Fibroblast of lung (primary cell): ENCODE measurements at regions not wholly inside any gene's neighbourhood (a gene's known extent, or its start where the extent isn't known, plus 50 kb on each side); places are given as distances from the start of the nearest gene placed in this dataset.
"Not testable (repeated sequence)": the region's sequence is repeated elsewhere in the genome, so short reads cannot be mapped to it uniquely, and the experiment has no call there.

Experiments
- CTCF ChIP-seq, 2 donors: IDR thresholded peaks in 1 of 2; conservative IDR thresholded peaks in 1 of 2; 1 replicate in 1 of 2; 2 replicates in 1 of 2; pipeline ENCODE4 v1.5.1; 2011 to 2012; ENCODE audit warnings: low read length in 2 of 2, control low read depth in 1 of 2, inconsistent platforms in 1 of 2, low read depth in 1 of 2, mild to moderate bottlenecking in 1 of 2
- EZH2 ChIP-seq: IDR thresholded peaks from 2 replicates; pipeline ENCODE4 v1.5.1; 2012; ENCODE audit warnings: low read length, control low read depth, mild to moderate bottlenecking; ENCODE audit errors: missing control alignments

GRCh38 chr2:194021130-194021529, 1635.9 kb upstream of the SLC39A10 start:
- TF ChIP-seq CTCF (conservative IDR thresholded peaks at IDR 0.05 in 1 of 2, IDR thresholded peaks at IDR 0.05 in 1 of 2; ENCODE audit: low read depth in 1 of 2, low read length in 2 of 2); EZH2: not testable (repeated sequence)
